ENCODE measurements at regions not wholly inside any gene's neighbourhood (a gene's known extent, or its start where the extent isn't known, plus 50 kb on each side); places are given as distances from the start of the nearest gene placed in this dataset.
"Not testable (repeated sequence)": the region's sequence is repeated elsewhere in the genome, so short reads cannot be mapped to it uniquely, and the experiment has no call there.

- no peak for FAIRE-seq
Observed at GRCh38 chr13:39803156-39803555, 147.7 kb downstream of the COG6 start.

- no peak for FAIRE-seq
Observed at GRCh38 chr13:39803851-39804250, 148.4 kb downstream of the COG6 start.

- no peak for FAIRE-seq
Observed at GRCh38 chr13:39804332-39805210, 149.1 kb downstream of the COG6 start.

GRCh38 chr13:39809466-39809865 is 154.0 kb downstream of the COG6 start:
- no peak for FAIRE-seq

GRCh38 chr13:39810091-39810877 is 154.8 kb downstream of the COG6 start:
- FAIRE-seq: no peak

GRCh38 chr13:39811051-39811450 is 155.6 kb downstream of the COG6 start:
- FAIRE-seq: no peak

- FAIRE-seq: no peak
Observed at GRCh38 chr13:39811696-39812095, 156.2 kb downstream of the COG6 start.

GRCh38 chr13:39815345-39816111 is 160.1 kb downstream of the COG6 start:
- no peak for FAIRE-seq

GRCh38 chr13:39816936-39817335 is 161.5 kb downstream of the COG6 start:
- no peak for FAIRE-seq

- no peak for FAIRE-seq
Observed at GRCh38 chr13:39818953-39819352, 163.5 kb downstream of the COG6 start.

- FAIRE-seq: no peak
Observed at GRCh38 chr13:39820606-39821005, 165.1 kb downstream of the COG6 start.

GRCh38 chr13:39821977-39822376 is 166.5 kb downstream of the COG6 start:
- no peak for FAIRE-seq

- no peak for FAIRE-seq
Observed at GRCh38 chr13:39822437-39822836, 167.0 kb downstream of the COG6 start.

- no peak for FAIRE-seq
Observed at GRCh38 chr13:39823063-39823713, 167.7 kb downstream of the COG6 start.

- FAIRE-seq: no peak
Observed at GRCh38 chr13:39825886-39826285, 170.4 kb downstream of the COG6 start.

GRCh38 chr13:39835253-39835652 is 179.8 kb downstream of the COG6 start:
- FAIRE-seq: no peak

GRCh38 chr13:39836038-39836437 is 180.6 kb downstream of the COG6 start:
- FAIRE-seq: no peak

- not testable (repeated sequence) for FAIRE-seq
Observed at GRCh38 chr13:39837866-39838265, 182.4 kb downstream of the COG6 start.

GRCh38 chr13:39840201-39840600 is 184.7 kb downstream of the COG6 start:
- FAIRE-seq: no peak

GRCh38 chr13:39847336-39847735 is 191.9 kb downstream of the COG6 start:
- no peak for FAIRE-seq

- FAIRE-seq: no peak
Observed at GRCh38 chr13:39855236-39855635, 199.8 kb downstream of the COG6 start.

GRCh38 chr13:39856714-39857113 is 201.3 kb downstream of the COG6 start:
- FAIRE-seq: no peak

- FAIRE-seq: no peak
Observed at GRCh38 chr13:39858794-39859193, 203.3 kb downstream of the COG6 start.
